ENCODE measurements at regions not wholly inside any gene's neighbourhood (a gene's known extent, or its start where the extent isn't known, plus 50 kb on each side); places are given as distances from the start of the nearest gene placed in this dataset.

- no peak for TF ChIP-seq CTCF (IDR thresholded peaks at IDR 0.05)
- H3K36me3 Mint-ChIP-seq (ENCODE audit: unreplicated experiment): no peaks in the 10 kb centered on the region
Measured at GRCh38 chr3:24052446-24052845, 107.4 kb downstream of the NR1D2 start.

GRCh38 chr3:24058940-24059705 lies 114.0 kb downstream of the NR1D2 start:
- Mint-ChIP-seq H3K4me1 (ENCODE audit: unreplicated experiment) (peaks cover 6% of the 10 kb centered on the region), H3K36me3 (ENCODE audit: unreplicated experiment) (no peaks in the 10 kb centered on the region), H3K27ac (ENCODE audit: unreplicated experiment) (no peak overlapping the region), H3K9me3 (ENCODE audit: unreplicated experiment) (peaks cover 6% of the 10 kb centered on the region), H3K27me3 (ENCODE audit: unreplicated experiment) (peaks cover 5% of the 10 kb centered on the region), H3K4me3 (ENCODE audit: unreplicated experiment) (no peak overlapping the region)
- no peak for TF ChIP-seq CTCF (IDR thresholded peaks at IDR 0.05)
- DNase-seq (ENCODE audit: extremely low spot score, unreplicated experiment): no peak

More at GRCh38 chr3:24052446-24052845, 107.4 kb downstream of the NR1D2 start:
- Mint-ChIP-seq H3K27me3 (ENCODE audit: unreplicated experiment) (peaks cover 5% of the 10 kb centered on the region), H3K27ac (ENCODE audit: unreplicated experiment) (no peak overlapping the region), H3K4me3 (ENCODE audit: unreplicated experiment) (no peak overlapping the region), H3K4me1 (ENCODE audit: unreplicated experiment) (peaks cover 19% of the 10 kb centered on the region), H3K9me3 (ENCODE audit: unreplicated experiment) (no peaks in the 10 kb centered on the region)
- no peak for DNase-seq (ENCODE audit: extremely low spot score, unreplicated experiment)

- no peak for TF ChIP-seq CTCF (IDR thresholded peaks at IDR 0.05)
- Mint-ChIP-seq H3K27ac (ENCODE audit: unreplicated experiment) (no peak overlapping the region), H3K9me3 (ENCODE audit: unreplicated experiment) (peaks cover 6% of the 10 kb centered on the region), H3K36me3 (ENCODE audit: unreplicated experiment) (no peaks in the 10 kb centered on the region), H3K27me3 (ENCODE audit: unreplicated experiment) (peaks cover 5% of the 10 kb centered on the region), H3K4me1 (ENCODE audit: unreplicated experiment) (peaks cover 6% of the 10 kb centered on the region), H3K4me3 (ENCODE audit: unreplicated experiment) (no peak overlapping the region)
- no peak for DNase-seq (ENCODE audit: extremely low spot score, unreplicated experiment)
Measured at GRCh38 chr3:24060055-24060454, 115.0 kb downstream of the NR1D2 start.

GRCh38 chr3:24062916-24063315 lies 117.8 kb downstream of the NR1D2 start:
- no peak for DNase-seq (ENCODE audit: extremely low spot score, unreplicated experiment)
- no peaks in the 10 kb centered on the region for H3K36me3 Mint-ChIP-seq (ENCODE audit: unreplicated experiment)
- peaks cover 4% of the 10 kb centered on the region for H3K9me3 Mint-ChIP-seq (ENCODE audit: unreplicated experiment)
- H3K27me3 Mint-ChIP-seq (ENCODE audit: unreplicated experiment): no peaks in the 10 kb centered on the region
- H3K27ac Mint-ChIP-seq (ENCODE audit: unreplicated experiment): no peak overlapping the region
- no peak overlapping the region for H3K4me3 Mint-ChIP-seq (ENCODE audit: unreplicated experiment)
- no peak for TF ChIP-seq CTCF (IDR thresholded peaks at IDR 0.05)
- peaks cover 6% of the 10 kb centered on the region for H3K4me1 Mint-ChIP-seq (ENCODE audit: unreplicated experiment)

Measured in osteocyte (in vitro differentiated cells).